H9 (cell line): ENCODE measurements at regions not wholly inside any gene's neighbourhood (a gene's known extent, or its start where the extent isn't known, plus 50 kb on each side); places are given as distances from the start of the nearest gene placed in this dataset.

Experiments used
- DNase-seq: peaks from one replicate; pipeline ENCODE4 v3.0.0-alpha.2; 2017
- H2AFZ ChIP-seq: one replicate; pipeline ENCODE4 v1.6.1; 2013; ENCODE audit warnings: mild to moderate bottlenecking, low read length, control low read depth, moderate library complexity
- H2AK5ac ChIP-seq: 2 replicates; pipeline ENCODE4 v1.6.1; 2013; ENCODE audit warnings: low read length, control low read depth, mixed read lengths; ENCODE audit not compliant: insufficient read length
- H2BK120ac ChIP-seq: one replicate; pipeline ENCODE4 v1.6.1; 2013; ENCODE audit warnings: low read depth, mild to moderate bottlenecking, low read length, control low read depth, inconsistent platforms; ENCODE audit not compliant: poor library complexity, severe bottlenecking
- H2BK12ac ChIP-seq: 2 replicates; pipeline ENCODE4 v1.6.1; 2013; ENCODE audit warnings: low read length, control low read depth, mixed read lengths, low read depth; ENCODE audit not compliant: insufficient read length
- H2BK15ac ChIP-seq: 2 replicates; pipeline ENCODE4 v1.6.1; 2013; ENCODE audit warnings: low read depth, low read length, control low read depth
- H2BK20ac ChIP-seq: one replicate; pipeline ENCODE4 v1.6.1; 2013; ENCODE audit warnings: low read depth, mild to moderate bottlenecking, low read length, control low read depth, inconsistent platforms; ENCODE audit not compliant: poor library complexity, severe bottlenecking
- H2BK5ac ChIP-seq: 2 replicates; pipeline ENCODE4 v1.6.1; 2013; ENCODE audit warnings: low read length, control low read depth, mixed read lengths; ENCODE audit not compliant: insufficient read length
- H3K14ac ChIP-seq: 2 replicates; pipeline ENCODE4 v1.6.1; 2013; ENCODE audit warnings: low read length, control low read depth; ENCODE audit not compliant: insufficient read depth
- H3K18ac ChIP-seq: 2 replicates; pipeline ENCODE4 v1.6.1; 2013; ENCODE audit warnings: low read depth, mild to moderate bottlenecking, mixed read lengths, low read length, control low read depth; ENCODE audit not compliant: insufficient read length
- H3K23ac ChIP-seq: 2 replicates; pipeline ENCODE4 v1.6.1; 2013; ENCODE audit warnings: low read length, control low read depth, mixed read lengths, low read depth; ENCODE audit not compliant: insufficient read length
- H3K23me2 ChIP-seq: 2 replicates; pipeline ENCODE4 v1.6.1; 2013; ENCODE audit warnings: low read depth, mild to moderate bottlenecking, mixed read lengths, low read length, control low read depth; ENCODE audit not compliant: insufficient read length, poor library complexity, severe bottlenecking
- H3K27ac ChIP-seq: 2 replicates; pipeline ENCODE4 v1.5.1; 2013; ENCODE audit warnings: low read length, control low read depth, mixed read lengths, low read depth; ENCODE audit not compliant: insufficient read length
- H3K27me3 ChIP-seq: 2 replicates; pipeline ENCODE4 v1.6.1; 2013; ENCODE audit warnings: low read length, control low read depth, inconsistent platforms; ENCODE audit not compliant: insufficient read depth
- H3K4ac ChIP-seq: 2 replicates; pipeline ENCODE4 v1.6.1; 2013; ENCODE audit warnings: low read depth, mild to moderate bottlenecking, control low read depth, inconsistent platforms, low read length, moderate library complexity
- H3K4me1 ChIP-seq: 2 replicates; pipeline ENCODE4 v1.6.1; 2013; ENCODE audit warnings: low read length, control low read depth, inconsistent platforms; ENCODE audit not compliant: insufficient read depth
- H3K4me2 ChIP-seq: 2 replicates; pipeline ENCODE4 v1.6.1; 2013; ENCODE audit warnings: low read length, control low read depth, mixed read lengths; ENCODE audit not compliant: insufficient read length, insufficient read depth
- H3K56ac ChIP-seq: 2 replicates; pipeline ENCODE4 v1.6.1; 2013; ENCODE audit warnings: low read depth, mild to moderate bottlenecking, mixed read lengths, low read length, control low read depth; ENCODE audit not compliant: insufficient read length
- H3K79me1 ChIP-seq: 2 replicates; pipeline ENCODE4 v1.6.1; 2013; ENCODE audit warnings: low read depth, mild to moderate bottlenecking, moderate library complexity, low read length, control low read depth, inconsistent platforms; ENCODE audit not compliant: insufficient read depth, poor library complexity, severe bottlenecking
- H3K79me2 ChIP-seq: 2 replicates; pipeline ENCODE4 v1.6.1; 2013; ENCODE audit warnings: low read length, control low read depth, inconsistent platforms; ENCODE audit not compliant: insufficient read depth
- H3K9ac ChIP-seq: 2 replicates; pipeline ENCODE4 v1.6.1; 2013; ENCODE audit warnings: low read length, control low read depth, mixed read lengths; ENCODE audit not compliant: insufficient read length; ENCODE audit errors: extremely low read depth
- H3K9me3 ChIP-seq: one replicate; pipeline ENCODE4 v1.6.1; 2013; ENCODE audit warnings: low read depth, low read length, inconsistent platforms; ENCODE audit not compliant: control insufficient read depth
- H3T11ph ChIP-seq: one replicate; pipeline ENCODE4 v1.6.1; 2013; ENCODE audit warnings: mild to moderate bottlenecking, low read length, control low read depth, inconsistent platforms
- H4K20me1 ChIP-seq: one replicate; pipeline ENCODE4 v1.6.1; 2013; ENCODE audit not compliant: control insufficient read depth, insufficient read length, insufficient read depth
- H4K5ac ChIP-seq: 2 replicates; pipeline ENCODE4 v1.6.1; 2013; ENCODE audit warnings: low read depth, mild to moderate bottlenecking, mixed read lengths, low read length, control low read depth; ENCODE audit not compliant: insufficient read length
- H4K8ac ChIP-seq: replicated peaks from 2 replicates; pipeline ENCODE4 v1.6.1; 2013; ENCODE audit warnings: low read length, control low read depth, mixed read lengths, low read depth; ENCODE audit not compliant: insufficient read length
- H4K91ac ChIP-seq: 2 replicates; pipeline ENCODE4 v1.6.1; 2013; ENCODE audit warnings: low read depth, mild to moderate bottlenecking, moderate library complexity, mixed read lengths, low read length, control low read depth; ENCODE audit not compliant: insufficient read length
- H3K27ac Mint-ChIP-seq, 3 experiments: 2 replicates in 2 of 3; 3 replicates in 1 of 3; pipeline ENCODE4 v1.8.0; 2020 to 2021; ENCODE audit warnings: mixed read lengths in 3 of 3, mild to moderate bottlenecking in 1 of 3, moderate library complexity in 1 of 3
- H3K27me3 Mint-ChIP-seq: 2 replicates; pipeline ENCODE4 v1.8.0; 2021; ENCODE audit warnings: low read depth, mild to moderate bottlenecking, moderate library complexity, mixed read lengths
- H3K36me3 Mint-ChIP-seq, 3 experiments: 2 replicates in 2 of 3; 3 replicates in 1 of 3; pipeline ENCODE4 v1.8.0; 2020 to 2021; ENCODE audit warnings: low read depth in 3 of 3, mixed read lengths in 3 of 3; ENCODE audit not compliant: insufficient read depth in 1 of 3
- H3K4me1 Mint-ChIP-seq, 2 experiments: 2 replicates each; pipeline ENCODE4 v1.8.0; 2020; ENCODE audit warnings: mixed read lengths in 2 of 2
- H3K4me3 Mint-ChIP-seq, 2 experiments: 2 replicates in 1 of 2; 3 replicates in 1 of 2; pipeline ENCODE4 v1.8.0; 2020 to 2021; ENCODE audit warnings: mild to moderate bottlenecking in 2 of 2, mixed read lengths in 2 of 2, moderate library complexity in 1 of 2
- H3K9me3 Mint-ChIP-seq, 2 experiments: 2 replicates in 1 of 2; 3 replicates in 1 of 2; pipeline ENCODE4 v1.8.0; 2020; ENCODE audit warnings: mild to moderate bottlenecking in 2 of 2, mixed read lengths in 2 of 2, moderate library complexity in 1 of 2
- WGBS: extraction: QIAGEN DNeasy Blood & Tissue Kit; methylation state at CpG from one replicate; pipeline ENCODE4 v1.1.7; 2013; ENCODE audit warnings: missing lambda C conversion rate, low lambda C conversion rate, mixed read lengths; ENCODE audit not compliant: insufficient read length; ENCODE audit errors: extremely low coverage; 5-methylcytosine and 5-hydroxymethylcytosine counted together
- TF ChIP-seq, protein P1 (sequence below): fragments of 200-600 bp; sonication (generic); conservative IDR thresholded peaks from 3 replicates; pipeline ENCODE4 v1.8.0; 2021; ENCODE audit warnings: antibody characterized with exemption, mild to moderate bottlenecking

GRCh38 chr18:76274468-76275289, 220.4 kb downstream of the ZNF516 start:
- Histone ChIP-seq H4K91ac (no peak overlapping the region), H4K5ac (no peak overlapping the region), H2BK20ac (no peak overlapping the region), H3K27me3 (no peaks in the 10 kb centered on the region), H2BK120ac (no peak overlapping the region), H3K9ac (no peak overlapping the region), H3K23ac (no peak overlapping the region), H3K4me2 (no peak overlapping the region), H4K8ac (no peak overlapping the region), H3K4ac (no peak overlapping the region), H2BK15ac (no peak overlapping the region), H4K20me1 (no peaks in the 10 kb centered on the region), H3T11ph (no peak overlapping the region), H3K79me1 (no peaks in the 10 kb centered on the region), H3K23me2 (no peaks in the 10 kb centered on the region), H3K27ac (no peak overlapping the region), H2AFZ (no peak overlapping the region), H2BK5ac (no peak overlapping the region), H3K9me3 (no peaks in the 10 kb centered on the region), H3K4me1 (no peaks in the 10 kb centered on the region), H3K14ac (no peak overlapping the region), H2AK5ac (no peak overlapping the region), H3K79me2 (no peaks in the 10 kb centered on the region), H3K56ac (no peak overlapping the region), H2BK12ac (no peak overlapping the region), H3K18ac (no peak overlapping the region)
- peaks cover 6% of the 10 kb centered on the region for H3K27me3 Mint-ChIP-seq
- H3K4me3 Mint-ChIP-seq, result no peak overlapping the region
- no CpG with 5 or more reads among the region's 19 CpGs for WGBS
- TF ChIP-seq, protein P1, sequence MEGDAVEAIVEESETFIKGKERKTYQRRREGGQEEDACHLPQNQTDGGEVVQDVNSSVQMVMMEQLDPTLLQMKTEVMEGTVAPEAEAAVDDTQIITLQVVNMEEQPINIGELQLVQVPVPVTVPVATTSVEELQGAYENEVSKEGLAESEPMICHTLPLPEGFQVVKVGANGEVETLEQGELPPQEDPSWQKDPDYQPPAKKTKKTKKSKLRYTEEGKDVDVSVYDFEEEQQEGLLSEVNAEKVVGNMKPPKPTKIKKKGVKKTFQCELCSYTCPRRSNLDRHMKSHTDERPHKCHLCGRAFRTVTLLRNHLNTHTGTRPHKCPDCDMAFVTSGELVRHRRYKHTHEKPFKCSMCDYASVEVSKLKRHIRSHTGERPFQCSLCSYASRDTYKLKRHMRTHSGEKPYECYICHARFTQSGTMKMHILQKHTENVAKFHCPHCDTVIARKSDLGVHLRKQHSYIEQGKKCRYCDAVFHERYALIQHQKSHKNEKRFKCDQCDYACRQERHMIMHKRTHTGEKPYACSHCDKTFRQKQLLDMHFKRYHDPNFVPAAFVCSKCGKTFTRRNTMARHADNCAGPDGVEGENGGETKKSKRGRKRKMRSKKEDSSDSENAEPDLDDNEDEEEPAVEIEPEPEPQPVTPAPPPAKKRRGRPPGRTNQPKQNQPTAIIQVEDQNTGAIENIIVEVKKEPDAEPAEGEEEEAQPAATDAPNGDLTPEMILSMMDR, result peak; percentile 64
- DNase-seq, result peak; percentile 77
- H3K27ac Mint-ChIP-seq, result peak overlapping the region in 1 of 3 experiments; percentile 38; a peak in 1 of 7 replicates
- peaks cover 0 to 2% of the 10 kb centered on the region in 2 experiments; a peak in 2 of 5 replicates for H3K9me3 Mint-ChIP-seq
- H3K36me3 Mint-ChIP-seq, result no peaks in the 10 kb centered on the region
- peaks cover 4 to 7% of the 10 kb centered on the region in 2 experiments; a peak in 3 of 4 replicates for H3K4me1 Mint-ChIP-seq
